Activated CD4-positive, CD25-positive, alpha-beta regulatory T cell treated with anti-CD3 and anti-CD28 coated beads, Interleukin-2, amount 50 U/mL, for 24 hours (primary cell): ENCODE measurements at regions not wholly inside any gene's neighbourhood (a gene's known extent, or its start where the extent isn't known, plus 50 kb on each side); places are given as distances from the start of the nearest gene placed in this dataset.

ENCODE experiments used
- ATAC-seq, 2 donors: fragments of 150-1000 bp; cut with Tn5 transposase; one replicate each; pipeline ENCODE4 v1.10.0; 2021; ENCODE audit warnings: mild to moderate bottlenecking in 1 of 2, moderate library complexity in 1 of 2

DNA sequence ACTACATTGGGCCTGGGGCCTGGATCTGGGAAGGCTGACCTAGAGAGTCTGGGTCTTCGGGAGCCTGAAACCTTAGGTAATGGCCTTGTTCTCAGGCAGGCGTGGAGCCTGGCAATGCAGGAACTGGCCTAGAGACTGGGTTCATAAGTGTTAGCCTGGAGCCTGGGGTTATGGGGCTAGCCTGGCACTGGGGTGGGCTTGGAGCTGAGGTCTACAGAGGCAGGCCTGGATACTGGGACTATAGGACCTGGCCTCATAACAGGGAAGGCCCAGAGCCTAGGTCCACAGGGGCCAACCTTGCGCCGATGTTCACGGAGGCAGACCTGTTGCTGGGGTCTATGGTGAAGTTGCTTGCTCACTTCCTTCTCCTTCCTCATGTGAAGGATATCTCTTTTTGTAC is 843.8 kb upstream of the GJE1 start:
- no peak for ATAC-seq

DNA sequence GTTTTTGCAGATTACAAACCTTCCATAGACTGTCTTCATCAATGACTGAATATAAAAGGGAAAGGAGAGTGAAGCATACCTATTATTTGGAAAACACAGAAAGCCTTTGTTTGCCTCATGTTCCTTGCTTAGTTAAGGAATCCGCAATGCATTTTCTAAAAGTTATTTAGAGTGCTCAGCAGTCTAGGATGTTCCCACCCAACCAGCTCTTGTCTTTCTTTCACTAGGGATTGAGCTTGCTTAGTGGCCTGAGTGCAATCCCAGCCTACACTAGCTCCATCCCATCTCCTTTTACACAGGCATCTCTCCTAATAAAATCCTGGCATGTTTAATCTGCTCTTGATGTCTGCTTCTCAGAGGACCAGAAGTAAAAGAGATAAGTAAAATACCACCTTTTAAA is 850.5 kb upstream of the GJE1 start:
- no peak for ATAC-seq

DNA sequence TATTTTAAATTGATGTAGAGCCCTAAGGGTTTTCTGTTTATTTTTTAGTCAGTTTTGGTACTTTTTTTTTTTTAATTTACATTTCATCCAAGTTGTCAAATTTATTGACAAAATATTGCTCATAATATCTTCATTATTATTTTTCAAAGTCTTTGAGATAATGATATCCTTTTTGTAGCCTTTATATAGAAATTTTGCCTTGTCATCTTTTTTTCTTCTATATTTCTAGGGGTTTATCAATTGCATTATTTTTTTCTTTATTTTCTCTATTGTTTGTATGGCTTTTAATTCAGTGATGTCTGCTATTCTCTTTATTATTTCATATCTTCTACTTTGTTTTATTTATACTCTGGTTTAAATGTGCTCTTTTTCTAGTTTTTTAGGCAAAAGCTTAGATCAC is 863.0 kb upstream of the GJE1 start:
- no peak for ATAC-seq

DNA sequence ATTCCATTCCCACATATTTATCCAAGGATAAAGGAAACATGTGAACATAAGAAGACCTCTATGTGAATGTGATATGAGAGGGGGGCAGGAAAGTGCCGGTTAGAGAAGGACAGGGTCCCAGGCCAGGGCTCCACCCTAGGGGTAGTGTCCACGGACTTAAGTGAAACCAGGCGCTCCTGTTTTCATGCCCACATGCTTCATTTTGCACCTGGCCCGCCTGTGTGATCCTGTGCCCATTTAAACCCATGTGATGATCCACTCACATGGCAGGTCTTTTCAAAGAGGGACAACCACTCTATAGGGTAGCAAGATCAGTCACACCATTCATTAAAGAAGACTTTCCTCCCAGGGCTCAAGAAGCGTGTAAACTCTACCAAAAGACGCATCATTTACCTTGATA is 865.3 kb upstream of the GJE1 start:
- ATAC-seq = no peak

DNA sequence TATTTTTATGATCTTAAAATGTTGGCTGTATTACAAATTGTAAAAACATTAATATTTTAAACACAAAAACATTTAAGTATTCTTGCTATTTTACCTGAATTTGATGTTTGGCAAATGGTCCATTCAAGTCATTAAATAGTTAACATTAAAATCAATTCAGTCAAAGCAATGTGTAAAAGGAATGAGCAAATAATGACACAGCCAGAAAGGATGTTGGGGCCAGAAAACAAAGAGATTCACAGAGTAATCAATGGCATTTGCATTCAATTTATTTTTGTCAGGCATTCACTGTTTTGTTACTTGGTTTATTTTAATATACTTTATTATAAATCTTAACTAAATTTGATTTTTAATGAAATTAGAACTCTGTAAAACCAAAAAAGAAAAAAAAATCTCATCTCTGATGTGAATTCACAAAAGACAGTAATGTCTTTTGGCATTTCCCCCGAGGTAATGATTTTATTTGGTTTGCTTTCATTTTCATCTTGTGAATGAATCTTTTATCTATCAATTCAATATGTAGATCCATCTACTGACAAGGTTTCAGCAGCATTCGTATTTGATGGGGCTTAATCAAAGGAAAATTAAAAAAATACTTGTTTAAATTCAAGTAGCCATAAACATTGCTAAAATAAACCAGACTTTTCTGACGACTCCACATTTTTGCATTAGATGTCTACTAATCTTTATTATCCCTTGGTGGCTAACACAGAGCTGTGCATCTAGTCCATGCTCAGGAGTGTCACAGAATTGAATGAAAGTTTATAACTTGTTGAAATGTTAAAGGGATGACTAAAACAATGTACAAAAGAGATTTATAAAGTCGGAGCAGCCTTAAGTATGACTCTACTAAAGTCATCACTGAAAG is 866.7 kb upstream of the GJE1 start:
- no peak for ATAC-seq

DNA sequence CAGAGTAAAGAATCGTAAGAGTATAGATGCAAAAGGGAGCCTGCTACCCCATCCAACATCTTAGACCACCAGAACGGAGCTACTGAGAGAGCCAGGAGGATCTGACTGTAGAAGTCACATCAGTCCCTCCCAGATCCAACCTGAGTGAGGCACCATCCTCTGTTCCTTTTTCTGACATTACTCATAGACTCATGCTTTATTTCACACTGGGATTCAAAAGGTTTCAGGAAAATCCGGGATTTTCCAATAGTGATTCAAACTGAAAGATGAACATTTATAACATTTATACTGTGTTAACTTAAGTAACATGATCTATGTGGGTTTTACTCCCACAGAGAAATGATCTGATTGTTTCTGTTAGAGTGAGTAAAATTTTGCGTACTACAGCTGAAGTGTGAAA is 868.6 kb upstream of the GJE1 start:
- ATAC-seq = no peak

DNA sequence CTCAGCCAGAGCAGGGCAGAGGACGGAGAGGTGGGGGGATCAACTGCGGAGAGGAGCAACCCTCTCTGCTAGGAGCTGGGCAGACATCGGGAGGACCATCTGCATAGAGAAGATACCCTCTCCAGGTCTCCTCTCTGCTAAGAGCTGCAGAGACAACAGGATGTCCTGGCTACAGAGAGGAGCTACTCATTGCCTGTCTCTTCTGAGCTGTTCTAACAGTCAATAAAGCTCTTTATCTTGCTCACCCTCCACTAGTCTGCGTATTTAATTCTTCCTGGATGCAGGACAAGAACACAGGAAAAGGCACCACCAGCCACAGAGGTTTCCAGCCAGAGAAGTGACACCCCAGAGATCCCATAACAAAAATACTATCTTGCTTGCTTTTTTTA is 871.1 kb upstream of the GJE1 start:
- ATAC-seq = peak in 1 of 2 donors; percentile 7

DNA sequence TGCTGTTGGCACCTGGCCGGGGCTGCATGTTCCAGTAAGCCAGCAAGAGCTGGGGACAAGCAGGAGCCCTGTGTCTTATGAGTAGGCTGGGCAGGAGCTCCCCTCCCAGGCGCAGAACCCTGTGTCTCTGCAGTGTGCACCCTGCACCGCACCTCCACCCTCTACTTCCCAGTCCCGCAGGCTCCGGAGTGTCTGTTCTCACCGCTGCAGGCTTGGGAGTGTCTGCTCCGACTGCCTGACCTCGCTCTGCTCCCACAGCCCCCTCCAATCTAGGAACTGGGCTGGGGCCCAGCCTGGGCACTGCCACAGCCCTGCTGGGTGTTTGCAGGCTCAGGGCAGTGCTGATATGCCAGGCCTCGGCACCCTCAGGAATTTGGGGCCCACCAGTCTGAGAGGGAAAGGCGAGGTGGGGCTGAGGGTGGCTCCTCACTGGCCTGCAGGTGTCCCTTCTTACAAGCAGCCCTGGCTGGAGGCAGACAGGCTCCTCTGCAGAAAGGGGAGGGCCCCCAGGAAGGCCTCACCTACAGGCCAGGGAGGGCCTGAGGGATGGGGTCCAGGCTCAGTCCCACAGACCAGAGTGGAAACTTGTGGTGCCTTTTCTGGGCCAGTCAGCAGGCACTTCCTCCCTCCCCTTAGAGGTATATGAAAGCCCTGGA is 871.6 kb upstream of the GJE1 start:
- ATAC-seq = no peak

DNA sequence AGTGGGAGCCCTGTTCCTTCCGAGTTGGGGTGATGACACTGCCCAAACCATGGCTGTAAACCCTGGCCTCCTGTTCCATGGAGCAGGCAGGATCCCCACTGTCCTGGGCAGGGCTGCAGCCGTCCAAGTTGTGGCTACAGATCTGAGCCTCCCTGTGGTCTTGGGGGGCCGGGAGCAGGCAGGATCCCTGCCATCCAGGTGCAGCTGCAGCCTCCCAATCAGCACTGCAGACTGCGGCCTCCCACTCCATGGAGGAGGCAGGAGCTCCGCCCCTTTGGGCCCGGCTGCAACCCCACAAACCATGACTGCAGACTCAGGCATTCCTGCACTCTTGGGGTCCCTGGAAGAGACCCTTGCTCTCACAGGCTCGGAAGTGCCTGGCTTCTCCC is 872.1 kb upstream of the GJE1 start:
- no peak for ATAC-seq

DNA sequence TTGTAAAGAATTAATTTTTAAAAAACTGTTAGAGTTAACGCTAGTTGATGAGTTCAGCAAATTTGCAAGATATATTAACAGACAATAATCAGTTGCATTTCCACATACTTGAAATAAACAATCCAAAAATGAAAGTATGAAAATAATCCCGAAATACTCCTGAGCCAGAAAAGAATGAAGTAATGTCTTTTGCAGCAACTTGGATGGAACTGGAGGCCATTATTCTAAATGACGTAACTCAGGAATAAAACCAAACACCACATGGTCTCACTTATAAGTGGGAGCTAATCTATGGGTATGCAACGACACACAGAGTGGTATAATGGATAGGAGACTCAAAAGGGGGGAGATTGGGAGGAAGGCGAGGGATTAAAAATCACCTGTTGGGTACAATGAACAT is 872.9 kb upstream of the GJE1 start:
- no peak for ATAC-seq

DNA sequence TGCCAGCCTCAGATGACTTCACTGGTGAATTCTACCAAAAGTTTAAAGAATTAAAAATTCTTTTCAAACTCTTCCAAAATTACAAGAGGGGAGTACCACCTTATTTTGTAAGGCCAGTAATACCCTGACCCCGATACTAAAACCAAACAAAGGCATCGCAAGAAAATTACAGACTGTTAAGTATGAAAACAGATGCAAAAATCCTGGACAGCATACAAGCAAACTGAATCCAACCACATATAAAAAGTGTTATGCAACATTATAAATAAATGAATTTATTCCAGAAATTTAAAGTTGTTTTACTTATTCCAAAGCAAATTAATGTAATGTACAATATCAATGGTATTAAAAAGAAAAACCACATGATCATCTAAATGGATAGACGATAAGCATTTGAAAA is 873.6 kb upstream of the GJE1 start:
- ATAC-seq = no peak

DNA sequence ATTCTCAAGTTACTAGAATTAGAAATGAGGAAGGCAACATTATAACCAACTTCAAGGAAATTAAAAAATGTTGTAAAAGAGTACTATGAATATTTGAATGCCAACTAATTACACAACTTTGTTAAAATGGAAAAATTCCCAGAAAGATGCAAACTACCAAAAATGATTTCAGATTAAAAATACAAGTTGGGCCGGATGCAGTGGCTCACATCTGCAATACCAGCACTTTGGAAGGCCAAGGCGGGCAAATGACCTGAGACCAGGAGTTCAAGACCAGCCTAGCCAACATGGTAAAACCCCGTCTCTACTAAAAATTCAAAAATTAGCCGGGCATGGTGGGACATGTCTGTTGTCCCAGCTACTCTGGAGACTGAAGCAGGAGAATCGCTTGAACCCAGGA is 874.2 kb upstream of the GJE1 start:
- no peak for ATAC-seq

DNA sequence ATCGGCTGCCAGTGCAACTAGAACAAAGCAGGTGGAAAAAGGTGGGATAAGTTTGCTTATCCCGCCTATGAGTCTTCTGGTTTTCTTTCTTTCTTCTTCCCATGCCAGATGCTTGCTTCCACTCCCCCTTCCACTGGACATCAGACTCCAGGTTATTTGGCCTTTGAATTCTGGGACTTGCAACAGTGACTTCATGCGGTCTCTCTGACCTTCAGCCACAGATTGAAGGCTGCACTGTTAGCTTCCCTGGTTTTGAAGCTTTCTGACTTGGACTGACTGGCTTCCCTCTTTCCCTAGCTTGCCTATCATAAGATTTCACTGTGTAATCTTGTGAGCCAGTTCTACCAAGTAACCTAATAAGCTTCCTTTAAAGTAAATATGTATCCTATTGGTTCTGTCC is 878.4 kb upstream of the GJE1 start:
- ATAC-seq = no peak

DNA sequence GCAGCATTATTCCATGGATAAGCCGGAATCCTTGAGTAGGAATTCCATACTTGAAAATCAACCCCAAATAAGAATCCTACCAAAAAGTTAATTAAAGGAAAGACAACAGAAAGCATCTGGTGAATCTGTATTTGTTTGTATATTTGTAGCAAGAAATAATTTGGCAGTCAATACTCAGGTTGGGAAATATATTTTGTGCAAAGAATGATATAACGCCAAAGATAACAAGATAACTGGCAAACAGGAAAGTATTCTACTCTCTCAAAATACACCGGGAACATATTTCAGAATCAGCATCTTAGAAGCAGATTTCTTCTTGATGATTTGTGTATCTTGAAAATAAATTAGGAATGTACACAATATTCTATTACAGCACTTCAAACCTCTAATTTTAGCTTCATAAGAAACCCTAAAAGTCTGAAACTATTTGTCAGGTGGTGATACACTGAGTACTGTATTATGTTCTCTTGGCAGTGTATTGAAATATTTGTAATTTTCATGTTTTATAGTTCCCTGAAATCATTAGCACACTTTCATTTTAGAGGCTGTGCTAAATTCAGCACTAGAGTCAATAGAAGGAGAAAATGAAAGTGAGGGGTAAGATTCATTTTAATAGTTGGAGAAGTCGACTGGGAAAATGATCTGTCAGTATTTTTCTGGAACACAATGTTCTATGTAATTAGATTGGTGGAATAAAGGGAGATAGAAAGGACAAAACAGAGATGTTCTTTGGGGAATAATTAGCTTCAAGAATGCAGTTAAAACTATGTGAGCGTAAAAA is 879.7 kb upstream of the GJE1 start:
- no peak for ATAC-seq

DNA sequence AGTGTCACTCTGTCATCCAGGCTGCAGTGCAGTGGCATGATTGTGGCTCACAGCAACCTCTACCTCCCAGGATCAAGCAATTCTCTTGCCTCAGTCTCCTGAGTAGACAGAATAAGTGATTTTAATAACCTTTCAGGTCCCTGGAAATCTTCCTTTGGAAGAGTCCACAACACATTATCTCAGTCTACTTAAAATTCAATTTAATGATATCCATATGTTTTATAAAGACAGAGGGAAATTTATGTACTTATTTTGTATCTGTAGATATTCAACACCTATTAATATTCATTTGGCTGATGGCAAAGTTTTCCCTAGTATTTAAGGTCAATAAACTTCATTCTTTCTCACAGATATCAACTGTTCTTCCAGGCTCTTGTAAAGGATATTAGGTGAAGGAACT is 881.4 kb upstream of the GJE1 start:
- no peak for ATAC-seq

DNA sequence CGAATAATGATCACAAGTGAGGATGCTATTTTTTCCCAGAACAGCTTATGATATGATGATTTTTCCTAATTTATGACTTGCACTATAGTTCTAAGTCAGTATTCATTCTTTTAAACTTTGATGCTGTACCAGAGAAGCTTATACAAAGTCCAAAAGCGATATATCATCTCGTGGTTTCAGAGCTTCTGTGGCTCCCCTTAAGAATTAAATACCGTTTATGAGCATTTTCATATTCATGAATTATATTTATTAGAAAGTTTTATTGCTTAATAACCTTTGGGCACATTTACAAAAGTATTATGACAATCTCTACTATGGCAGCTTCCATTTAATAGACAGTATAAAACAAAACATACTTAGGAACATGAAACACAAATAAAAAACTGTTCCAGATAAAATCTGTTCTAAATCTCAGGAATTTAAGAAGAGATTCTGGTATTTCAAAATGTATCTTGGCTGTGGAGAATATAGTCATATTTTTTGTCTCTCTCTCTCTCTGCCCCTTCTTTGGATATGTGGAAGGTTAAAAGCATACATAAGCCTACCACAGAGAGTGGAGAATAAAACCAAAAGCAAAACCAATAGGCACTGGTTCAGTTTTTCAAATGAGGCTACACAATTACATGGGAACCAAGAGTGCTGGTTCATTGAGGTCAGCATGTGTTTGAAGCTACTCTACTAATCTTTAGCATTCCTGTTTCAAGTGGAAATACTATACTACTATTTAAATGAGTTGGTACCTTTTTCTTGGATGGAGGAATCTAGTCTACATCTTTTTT is 884.5 kb upstream of the GJE1 start:
- no peak for ATAC-seq

DNA sequence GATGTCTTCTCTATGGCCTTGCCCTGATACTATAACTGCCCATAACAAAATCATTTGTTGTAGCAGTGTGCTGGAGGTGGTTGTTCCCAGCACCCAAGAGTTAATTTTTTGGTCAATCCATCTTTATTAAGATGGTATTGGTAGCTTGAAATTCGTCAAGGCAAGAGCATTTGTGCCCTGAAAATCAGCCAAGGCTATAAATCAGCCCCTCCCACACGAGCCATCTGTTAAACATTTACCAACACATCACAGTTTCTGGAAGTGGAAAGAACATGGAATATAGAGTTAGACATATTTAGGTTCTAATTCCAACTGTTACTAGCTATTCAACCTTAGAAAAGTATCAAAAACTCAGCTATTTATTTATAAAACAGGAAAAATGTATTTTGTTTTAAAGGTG is 888.4 kb upstream of the GJE1 start:
- ATAC-seq = no peak

DNA sequence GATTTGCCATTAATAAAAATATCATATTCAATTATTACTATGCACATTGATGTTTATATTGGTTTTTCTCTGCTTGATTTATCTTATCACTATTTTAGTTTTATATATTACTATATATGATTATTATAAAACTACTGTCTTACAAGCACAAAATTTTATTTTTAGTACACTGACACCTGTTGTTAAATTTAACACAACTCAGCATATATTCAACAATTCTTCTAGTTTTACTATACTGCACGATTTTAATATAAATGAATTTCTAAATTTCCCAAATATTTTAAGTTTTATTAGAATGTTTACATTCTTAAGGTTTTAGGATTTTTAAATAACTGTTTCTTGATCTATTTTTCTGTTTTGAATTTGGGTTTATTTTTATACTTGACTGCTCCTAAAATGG is 889.8 kb upstream of the GJE1 start:
- ATAC-seq = no peak

DNA sequence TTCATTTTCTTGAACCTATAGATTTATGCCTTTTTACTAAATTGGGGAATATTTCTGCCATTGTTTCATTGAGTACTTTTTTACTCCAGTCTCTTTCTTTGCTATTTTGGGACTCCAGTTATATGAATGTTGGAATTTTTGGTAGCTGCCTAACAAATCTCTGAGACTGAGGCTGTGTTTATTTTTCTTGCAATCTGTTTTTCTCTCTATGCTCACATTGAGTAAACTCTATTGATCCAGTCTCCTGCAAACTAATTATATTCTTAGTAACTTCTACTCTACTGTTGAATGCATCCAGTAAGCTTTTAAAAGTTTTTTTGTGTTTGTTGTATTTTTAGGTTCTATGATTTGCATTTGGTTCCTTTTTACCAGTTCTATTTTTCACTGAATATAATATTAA is 903.4 kb upstream of the GJE1 start:
- no peak for ATAC-seq

DNA sequence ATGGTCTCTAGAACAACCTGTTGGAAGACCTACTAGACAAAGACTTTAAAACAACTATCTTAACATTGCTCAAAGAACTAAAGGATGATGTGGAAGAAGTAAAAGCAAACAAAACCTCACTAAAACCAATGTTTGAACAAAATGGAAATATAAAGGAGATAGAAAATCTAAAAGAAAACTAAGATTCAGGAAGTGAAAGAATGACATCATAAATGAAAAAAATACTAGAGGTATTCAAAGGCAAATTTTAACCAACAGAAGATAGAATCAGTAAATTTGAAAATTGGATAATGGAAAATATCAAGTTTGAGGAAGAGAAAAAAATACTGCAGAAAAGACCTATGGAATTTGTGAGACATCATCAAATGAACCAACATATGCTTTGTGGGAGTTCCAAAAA is 914.1 kb upstream of the GJE1 start:
- ATAC-seq = no peak

DNA sequence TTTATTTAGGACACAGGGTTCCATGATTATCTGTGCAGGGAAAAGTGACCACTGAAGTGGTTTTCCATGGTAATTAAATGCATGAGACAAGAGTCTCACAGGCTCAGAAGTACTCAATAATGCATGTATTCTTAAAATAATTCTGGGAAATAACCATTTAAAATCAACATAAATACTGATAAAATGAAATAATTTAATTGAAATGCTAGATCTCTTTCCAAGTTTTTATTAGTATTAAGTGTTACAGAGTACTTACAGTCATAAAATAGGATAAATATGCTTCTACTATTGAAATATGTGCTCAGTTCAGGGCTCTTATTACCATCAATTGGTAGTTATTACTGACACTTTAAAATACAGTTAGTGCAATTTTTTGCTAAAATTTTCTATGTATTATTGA is 916.0 kb upstream of the GJE1 start:
- no peak for ATAC-seq

DNA sequence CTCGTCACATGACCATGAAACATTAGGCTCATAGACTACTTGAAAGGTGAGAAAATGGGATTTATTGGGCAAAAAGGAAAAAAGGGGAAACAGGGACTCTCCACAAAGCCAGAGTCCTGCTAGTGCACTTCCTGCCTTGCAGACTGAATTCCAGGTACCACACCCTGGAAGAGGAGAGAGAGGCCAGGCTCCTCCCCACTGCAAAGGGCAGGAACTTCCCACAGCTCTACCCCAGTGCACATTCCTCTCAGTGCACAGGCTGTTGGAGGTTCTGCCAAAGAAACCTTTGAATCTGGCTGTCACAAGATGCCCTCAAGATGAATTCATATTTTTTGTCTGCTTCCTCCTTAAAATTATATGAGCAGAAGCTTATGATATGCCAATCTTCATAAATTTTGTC is 920.4 kb upstream of the GJE1 start:
- ATAC-seq = no peak

DNA sequence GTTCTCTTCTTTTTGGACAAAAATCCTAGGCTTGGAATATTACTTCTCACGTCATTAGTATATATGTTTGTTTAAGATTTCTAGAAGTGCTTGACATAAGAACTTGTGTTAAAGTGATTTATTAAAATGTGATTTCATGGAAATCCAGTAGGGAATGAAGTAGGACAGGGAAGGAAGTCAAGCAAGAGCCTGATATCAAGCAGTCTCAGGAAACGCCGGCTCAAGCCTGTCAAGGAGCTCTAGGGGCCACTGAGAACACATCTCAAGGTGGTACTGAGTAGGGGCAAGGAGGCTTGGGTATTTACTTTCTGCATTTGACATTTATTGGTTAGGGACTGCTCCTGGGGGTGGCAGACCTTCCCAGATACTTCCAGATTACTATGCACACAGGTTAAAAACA is 920.9 kb upstream of the GJE1 start:
- ATAC-seq = no peak
